ENCODE measurements at regions not wholly inside any gene's neighbourhood (a gene's known extent, or its start where the extent isn't known, plus 50 kb on each side); places are given as distances from the start of the nearest gene placed in this dataset.

DNA sequence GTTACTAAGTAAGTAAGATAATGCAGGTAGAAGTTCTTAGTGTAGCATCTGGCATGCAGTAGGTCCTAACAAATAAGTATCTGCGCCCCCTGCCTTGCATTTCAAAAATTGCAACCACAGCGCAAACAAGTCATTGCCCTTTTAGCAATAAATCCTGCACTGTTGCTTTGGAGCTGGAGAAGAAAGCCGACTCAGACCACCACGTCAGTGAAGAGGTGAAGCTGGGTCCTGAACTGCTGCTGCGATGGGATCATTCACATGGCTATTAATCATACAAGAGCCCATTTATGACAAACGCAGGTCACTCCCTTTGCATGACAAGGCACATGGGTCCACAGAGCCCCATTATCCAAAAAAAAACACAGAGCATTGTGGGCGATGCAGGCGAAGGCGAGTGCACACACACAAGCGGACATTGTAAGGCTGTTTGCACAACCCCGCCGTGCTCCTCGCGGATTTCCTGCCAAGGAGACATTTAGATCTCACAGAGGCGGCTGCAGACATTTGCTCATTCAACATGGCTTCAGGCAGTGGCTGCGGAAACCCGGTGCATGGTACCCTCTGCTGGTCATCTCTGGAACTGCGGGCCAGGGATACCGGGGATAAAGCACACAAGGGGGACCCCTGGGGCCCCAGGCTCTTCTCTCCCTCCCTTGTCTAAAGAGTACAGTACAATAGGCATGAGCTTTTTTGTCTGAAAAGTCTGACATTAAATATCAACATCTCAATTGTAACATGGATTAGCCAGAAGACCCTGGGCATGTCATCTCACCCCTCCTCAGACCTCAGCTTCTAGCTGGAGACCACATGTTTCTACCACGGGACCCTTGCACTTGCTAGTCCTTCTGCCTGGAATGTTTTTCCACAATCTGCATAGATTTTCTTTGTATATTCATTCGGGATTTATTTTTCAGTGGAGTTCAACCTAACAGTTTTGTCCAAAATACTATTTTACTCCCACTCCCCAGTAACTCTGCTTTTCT lies 56.7 kb downstream of the CYRIA start:
- peak overlapping the region; percentile 43 for H3K4me3 ChIP-seq (ENCODE audit: low read depth, low read length)

GRCh38 chr2:16607301-16607700 lies 58.3 kb downstream of the CYRIA start:
- TF ChIP-seq, protein P1, sequence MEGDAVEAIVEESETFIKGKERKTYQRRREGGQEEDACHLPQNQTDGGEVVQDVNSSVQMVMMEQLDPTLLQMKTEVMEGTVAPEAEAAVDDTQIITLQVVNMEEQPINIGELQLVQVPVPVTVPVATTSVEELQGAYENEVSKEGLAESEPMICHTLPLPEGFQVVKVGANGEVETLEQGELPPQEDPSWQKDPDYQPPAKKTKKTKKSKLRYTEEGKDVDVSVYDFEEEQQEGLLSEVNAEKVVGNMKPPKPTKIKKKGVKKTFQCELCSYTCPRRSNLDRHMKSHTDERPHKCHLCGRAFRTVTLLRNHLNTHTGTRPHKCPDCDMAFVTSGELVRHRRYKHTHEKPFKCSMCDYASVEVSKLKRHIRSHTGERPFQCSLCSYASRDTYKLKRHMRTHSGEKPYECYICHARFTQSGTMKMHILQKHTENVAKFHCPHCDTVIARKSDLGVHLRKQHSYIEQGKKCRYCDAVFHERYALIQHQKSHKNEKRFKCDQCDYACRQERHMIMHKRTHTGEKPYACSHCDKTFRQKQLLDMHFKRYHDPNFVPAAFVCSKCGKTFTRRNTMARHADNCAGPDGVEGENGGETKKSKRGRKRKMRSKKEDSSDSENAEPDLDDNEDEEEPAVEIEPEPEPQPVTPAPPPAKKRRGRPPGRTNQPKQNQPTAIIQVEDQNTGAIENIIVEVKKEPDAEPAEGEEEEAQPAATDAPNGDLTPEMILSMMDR (IDR thresholded peaks at IDR 0.05; ENCODE audit: low read depth, low read length) = no peak
- no peak overlapping the region for H3K4me3 ChIP-seq (ENCODE audit: low read depth, low read length)

More for the DNA sequence above, 56.7 kb downstream of the CYRIA start:
- TF ChIP-seq, protein P1 (IDR thresholded peaks at IDR 0.05; ENCODE audit: low read depth, low read length) = peak; percentile 94

DNA sequence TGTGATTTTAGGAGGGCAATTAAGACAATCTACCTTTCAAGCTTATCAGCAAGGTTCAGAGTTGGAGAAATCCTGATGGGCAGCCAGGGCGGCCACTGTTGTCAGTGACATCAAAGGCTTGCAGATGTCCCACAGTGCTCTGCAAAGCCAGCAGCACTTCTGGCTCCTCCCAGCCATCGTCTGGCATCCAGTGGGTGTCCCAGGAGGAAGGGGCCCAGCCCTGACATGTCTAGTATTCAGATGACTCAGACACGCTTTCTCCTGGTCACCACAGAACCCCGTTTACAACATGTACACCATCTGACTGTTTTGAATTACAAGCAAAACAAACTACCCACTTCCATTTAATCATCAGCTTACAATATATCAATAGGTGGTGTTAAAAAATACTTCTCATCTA lies 61.4 kb downstream of the CYRIA start:
- TF ChIP-seq, protein P1 (IDR thresholded peaks at IDR 0.05; ENCODE audit: low read depth, low read length) = no peak
- no peak overlapping the region for H3K4me3 ChIP-seq (ENCODE audit: low read depth, low read length)

DNA sequence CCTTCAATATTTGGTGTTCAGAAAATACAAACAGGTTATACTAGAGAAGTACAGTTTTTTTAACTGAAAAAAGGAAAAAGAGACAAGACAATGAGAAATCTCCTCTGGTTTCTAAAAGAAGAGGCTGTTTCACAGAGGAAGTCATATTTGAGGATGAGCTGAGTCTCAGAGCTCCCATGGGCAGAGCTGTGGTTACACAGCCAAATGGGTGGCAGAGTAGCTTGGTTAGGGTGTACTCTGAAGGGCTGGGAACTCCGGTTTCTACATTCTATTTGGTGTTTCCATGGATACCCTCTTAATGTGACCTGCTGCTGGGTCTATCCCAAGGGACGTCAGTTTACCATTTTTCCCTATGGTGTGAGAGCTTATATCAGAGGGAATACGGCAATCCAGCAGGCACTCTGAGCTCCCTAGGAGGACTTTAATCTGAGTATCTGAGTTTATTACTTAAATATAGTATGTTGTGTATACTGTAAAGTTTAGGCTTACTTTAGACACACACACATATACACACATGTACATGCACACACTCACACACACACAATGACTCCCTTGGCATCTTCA lies 74.2 kb downstream of the CYRIA start:
- TF ChIP-seq, protein P1 (IDR thresholded peaks at IDR 0.05; ENCODE audit: low read depth, low read length) = no peak
- H3K4me3 ChIP-seq (ENCODE audit: low read depth, low read length) = no peak overlapping the region

DNA sequence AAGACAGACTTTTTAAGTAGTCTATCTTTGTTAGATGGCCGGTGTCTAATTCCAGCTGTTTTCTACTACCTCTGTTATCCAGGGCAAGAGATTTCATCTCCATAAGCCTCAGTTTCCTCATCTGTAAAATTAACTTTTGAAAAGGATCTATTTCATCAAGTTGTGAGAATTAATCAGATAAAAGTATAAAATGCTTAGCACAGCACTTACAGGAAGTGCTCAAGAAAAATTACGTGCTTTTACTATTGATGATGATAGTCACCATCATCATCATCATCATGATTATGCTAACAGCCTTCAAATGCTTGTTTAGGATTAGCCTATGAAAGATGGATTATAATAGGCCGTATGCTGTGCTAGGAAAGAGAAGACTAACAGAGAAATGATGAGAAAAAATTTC lies 76.2 kb downstream of the CYRIA start:
- TF ChIP-seq, protein P1 (IDR thresholded peaks at IDR 0.05; ENCODE audit: low read depth, low read length) = no peak
- no peak overlapping the region for H3K4me3 ChIP-seq (ENCODE audit: low read depth, low read length)

GRCh38 chr2:16588565-16588964 lies 77.1 kb downstream of the CYRIA start:
- no peak overlapping the region for H3K4me3 ChIP-seq (ENCODE audit: low read depth, low read length)
- TF ChIP-seq, protein P1 (IDR thresholded peaks at IDR 0.05; ENCODE audit: low read depth, low read length) = no peak

GRCh38 chr2:16587601-16588000 lies 78.0 kb downstream of the CYRIA start:
- H3K4me3 ChIP-seq (ENCODE audit: low read depth, low read length) = no peak overlapping the region
- TF ChIP-seq, protein P1 (IDR thresholded peaks at IDR 0.05; ENCODE audit: low read depth, low read length) = no peak
